ENCODE measurements at regions not wholly inside any gene's neighbourhood (a gene's known extent, or its start where the extent isn't known, plus 50 kb on each side); places are given as distances from the start of the nearest gene placed in this dataset.

DNA sequence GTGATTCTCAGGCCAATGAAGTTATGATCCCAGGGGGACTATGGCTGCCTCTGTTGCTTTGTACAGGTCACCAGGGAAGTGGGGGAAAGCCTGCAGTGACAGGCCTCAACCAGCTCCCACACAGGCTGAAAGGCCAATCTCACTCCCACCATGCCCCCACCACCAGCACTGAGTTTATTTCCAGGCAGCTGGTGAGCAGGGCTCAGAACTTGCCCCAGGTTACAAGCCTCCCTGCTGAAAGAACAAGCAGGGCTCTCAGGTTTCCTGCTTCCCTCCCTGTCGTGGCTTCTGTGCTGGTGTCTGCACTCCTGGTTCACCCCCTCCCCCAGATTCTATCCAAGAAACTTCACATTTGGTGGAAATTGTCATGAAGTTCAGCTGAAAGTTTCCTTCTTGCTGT lies 260.3 kb downstream of the CCDC59 start:
- H3K27ac Mint-ChIP-seq, result no peak overlapping the region
- ATAC-seq, result peak; percentile 74
- H3K27me3 Mint-ChIP-seq (ENCODE audit: low read depth), result no peaks in the 10 kb centered on the region; the same call in 1 of the 2 replicates

DNA sequence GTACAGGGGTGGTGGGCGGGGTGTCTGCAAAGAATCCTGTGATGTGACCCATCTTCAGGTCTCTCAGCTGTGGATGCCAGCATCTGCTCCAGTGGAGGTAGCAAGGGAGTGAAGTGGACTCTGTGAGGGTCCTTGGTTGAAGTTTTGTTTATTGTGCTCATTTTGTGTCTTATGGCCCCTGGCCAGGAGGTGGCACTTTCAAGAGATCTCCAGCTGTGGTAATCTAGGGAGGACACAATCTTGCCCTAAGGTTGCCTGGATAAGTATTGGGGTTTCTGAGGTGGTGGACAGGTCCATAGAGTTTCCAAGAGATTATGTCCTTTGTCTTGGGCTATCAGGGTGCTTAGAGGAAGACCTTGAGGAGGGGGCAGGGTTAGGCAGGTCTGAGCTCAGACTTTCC lies 260.7 kb downstream of the CCDC59 start:
- ATAC-seq (peak; percentile 59), DNase-seq (ENCODE audit: low spot score) (no peak)
- Mint-ChIP-seq H3K4me1 (peaks cover 26% of the 10 kb centered on the region), H3K9me3 (no peaks in the 10 kb centered on the region; the same call in 1 of the 2 replicates), H3K36me3 (no peaks in the 10 kb centered on the region), H3K27me3 (ENCODE audit: low read depth) (no peaks in the 10 kb centered on the region; the same call in 1 of the 2 replicates), H3K27ac (peak overlapping the region; percentile 28; the same call in 1 of the 2 replicates), H3K4me3 (no peak overlapping the region)
- TF ChIP-seq, protein P1, sequence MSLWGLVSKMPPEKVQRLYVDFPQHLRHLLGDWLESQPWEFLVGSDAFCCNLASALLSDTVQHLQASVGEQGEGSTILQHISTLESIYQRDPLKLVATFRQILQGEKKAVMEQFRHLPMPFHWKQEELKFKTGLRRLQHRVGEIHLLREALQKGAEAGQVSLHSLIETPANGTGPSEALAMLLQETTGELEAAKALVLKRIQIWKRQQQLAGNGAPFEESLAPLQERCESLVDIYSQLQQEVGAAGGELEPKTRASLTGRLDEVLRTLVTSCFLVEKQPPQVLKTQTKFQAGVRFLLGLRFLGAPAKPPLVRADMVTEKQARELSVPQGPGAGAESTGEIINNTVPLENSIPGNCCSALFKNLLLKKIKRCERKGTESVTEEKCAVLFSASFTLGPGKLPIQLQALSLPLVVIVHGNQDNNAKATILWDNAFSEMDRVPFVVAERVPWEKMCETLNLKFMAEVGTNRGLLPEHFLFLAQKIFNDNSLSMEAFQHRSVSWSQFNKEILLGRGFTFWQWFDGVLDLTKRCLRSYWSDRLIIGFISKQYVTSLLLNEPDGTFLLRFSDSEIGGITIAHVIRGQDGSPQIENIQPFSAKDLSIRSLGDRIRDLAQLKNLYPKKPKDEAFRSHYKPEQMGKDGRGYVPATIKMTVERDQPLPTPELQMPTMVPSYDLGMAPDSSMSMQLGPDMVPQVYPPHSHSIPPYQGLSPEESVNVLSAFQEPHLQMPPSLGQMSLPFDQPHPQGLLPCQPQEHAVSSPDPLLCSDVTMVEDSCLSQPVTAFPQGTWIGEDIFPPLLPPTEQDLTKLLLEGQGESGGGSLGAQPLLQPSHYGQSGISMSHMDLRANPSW (CRISPR knock-in tag; conservative IDR thresholded peaks at IDR 0.05; ENCODE audit: low read depth), result no peak
- TF ChIP-seq, protein P2, sequence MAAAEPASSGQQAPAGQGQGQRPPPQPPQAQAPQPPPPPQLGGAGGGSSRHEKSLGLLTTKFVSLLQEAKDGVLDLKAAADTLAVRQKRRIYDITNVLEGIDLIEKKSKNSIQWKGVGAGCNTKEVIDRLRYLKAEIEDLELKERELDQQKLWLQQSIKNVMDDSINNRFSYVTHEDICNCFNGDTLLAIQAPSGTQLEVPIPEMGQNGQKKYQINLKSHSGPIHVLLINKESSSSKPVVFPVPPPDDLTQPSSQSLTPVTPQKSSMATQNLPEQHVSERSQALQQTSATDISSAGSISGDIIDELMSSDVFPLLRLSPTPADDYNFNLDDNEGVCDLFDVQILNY (CRISPR knock-in tag; IDR thresholded peaks at IDR 0.05), result no peak
- TF ChIP-seq, protein P3, sequence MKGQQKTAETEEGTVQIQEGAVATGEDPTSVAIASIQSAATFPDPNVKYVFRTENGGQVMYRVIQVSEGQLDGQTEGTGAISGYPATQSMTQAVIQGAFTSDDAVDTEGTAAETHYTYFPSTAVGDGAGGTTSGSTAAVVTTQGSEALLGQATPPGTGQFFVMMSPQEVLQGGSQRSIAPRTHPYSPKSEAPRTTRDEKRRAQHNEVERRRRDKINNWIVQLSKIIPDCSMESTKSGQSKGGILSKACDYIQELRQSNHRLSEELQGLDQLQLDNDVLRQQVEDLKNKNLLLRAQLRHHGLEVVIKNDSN (CRISPR knock-in tag; IDR thresholded peaks at IDR 0.05), result no peak
- TF ChIP-seq CBFB (CRISPR knock-in tag; IDR thresholded peaks at IDR 0.05; ENCODE audit: low read depth) (no peak), ZNF232 (CRISPR knock-in tag; IDR thresholded peaks at IDR 0.05) (no peak), EMX1 (CRISPR knock-in tag; IDR thresholded peaks at IDR 0.05) (no peak), ATF1 (CRISPR knock-in tag; IDR thresholded peaks at IDR 0.05) (no peak), MYBL2 (CRISPR knock-in tag; IDR thresholded peaks at IDR 0.05) (no peak), GABPB1 (CRISPR knock-in tag; IDR thresholded peaks at IDR 0.05) (no peak), TP53 (CRISPR knock-in tag; IDR thresholded peaks at IDR 0.05) (no peak)
- TF ChIP-seq, protein P4, sequence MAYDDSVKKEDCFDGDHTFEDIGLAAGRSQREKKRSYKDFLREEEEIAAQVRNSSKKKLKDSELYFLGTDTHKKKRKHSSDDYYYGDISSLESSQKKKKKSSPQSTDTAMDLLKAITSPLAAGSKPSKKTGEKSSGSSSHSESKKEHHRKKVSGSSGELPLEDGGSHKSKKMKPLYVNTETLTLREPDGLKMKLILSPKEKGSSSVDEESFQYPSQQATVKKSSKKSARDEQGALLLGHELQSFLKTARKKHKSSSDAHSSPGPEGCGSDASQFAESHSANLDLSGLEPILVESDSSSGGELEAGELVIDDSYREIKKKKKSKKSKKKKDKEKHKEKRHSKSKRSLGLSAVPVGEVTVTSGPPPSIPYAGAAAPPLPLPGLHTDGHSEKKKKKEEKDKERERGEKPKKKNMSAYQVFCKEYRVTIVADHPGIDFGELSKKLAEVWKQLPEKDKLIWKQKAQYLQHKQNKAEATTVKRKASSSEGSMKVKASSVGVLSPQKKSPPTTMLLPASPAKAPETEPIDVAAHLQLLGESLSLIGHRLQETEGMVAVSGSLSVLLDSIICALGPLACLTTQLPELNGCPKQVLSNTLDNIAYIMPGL (CRISPR knock-in tag; IDR thresholded peaks at IDR 0.05), result no peak
- TF ChIP-seq, protein P5, sequence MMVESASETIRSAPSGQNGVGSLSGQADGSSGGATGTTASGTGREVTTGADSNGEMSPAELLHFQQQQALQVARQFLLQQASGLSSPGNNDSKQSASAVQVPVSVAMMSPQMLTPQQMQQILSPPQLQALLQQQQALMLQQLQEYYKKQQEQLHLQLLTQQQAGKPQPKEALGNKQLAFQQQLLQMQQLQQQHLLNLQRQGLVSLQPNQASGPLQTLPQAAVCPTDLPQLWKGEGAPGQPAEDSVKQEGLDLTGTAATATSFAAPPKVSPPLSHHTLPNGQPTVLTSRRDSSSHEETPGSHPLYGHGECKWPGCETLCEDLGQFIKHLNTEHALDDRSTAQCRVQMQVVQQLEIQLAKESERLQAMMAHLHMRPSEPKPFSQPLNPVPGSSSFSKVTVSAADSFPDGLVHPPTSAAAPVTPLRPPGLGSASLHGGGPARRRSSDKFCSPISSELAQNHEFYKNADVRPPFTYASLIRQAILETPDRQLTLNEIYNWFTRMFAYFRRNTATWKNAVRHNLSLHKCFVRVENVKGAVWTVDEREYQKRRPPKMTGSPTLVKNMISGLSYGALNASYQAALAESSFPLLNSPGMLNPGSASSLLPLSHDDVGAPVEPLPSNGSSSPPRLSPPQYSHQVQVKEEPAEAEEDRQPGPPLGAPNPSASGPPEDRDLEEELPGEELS (CRISPR knock-in tag; IDR thresholded peaks at IDR 0.05), result no peak
- TF ChIP-seq, protein P6, sequence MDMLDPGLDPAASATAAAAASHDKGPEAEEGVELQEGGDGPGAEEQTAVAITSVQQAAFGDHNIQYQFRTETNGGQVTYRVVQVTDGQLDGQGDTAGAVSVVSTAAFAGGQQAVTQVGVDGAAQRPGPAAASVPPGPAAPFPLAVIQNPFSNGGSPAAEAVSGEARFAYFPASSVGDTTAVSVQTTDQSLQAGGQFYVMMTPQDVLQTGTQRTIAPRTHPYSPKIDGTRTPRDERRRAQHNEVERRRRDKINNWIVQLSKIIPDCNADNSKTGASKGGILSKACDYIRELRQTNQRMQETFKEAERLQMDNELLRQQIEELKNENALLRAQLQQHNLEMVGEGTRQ (CRISPR knock-in tag; IDR thresholded peaks at IDR 0.05), result no peak
- CTCF ChIA-PET, result no interaction called here
- POLR2A ChIA-PET, result no interaction called here

More for the DNA sequence above, 260.3 kb downstream of the CCDC59 start:
- no peak for DNase-seq (ENCODE audit: low spot score)
- CTCF ChIA-PET, result no interaction called here
- Mint-ChIP-seq H3K36me3 (no peaks in the 10 kb centered on the region), H3K9me3 (no peaks in the 10 kb centered on the region; the same call in 1 of the 2 replicates), H3K4me1 (peaks cover 29% of the 10 kb centered on the region), H3K4me3 (no peak overlapping the region)
- POLR2A ChIA-PET, result no interaction called here
- TF ChIP-seq KAT7 (CRISPR knock-in tag; IDR thresholded peaks at IDR 0.05; ENCODE audit: borderline replicate concordance), result no peak
- TF ChIP-seq JUN (CRISPR knock-in tag; IDR thresholded peaks at IDR 0.05), result no peak
- TF ChIP-seq MYBL2 (CRISPR knock-in tag; IDR thresholded peaks at IDR 0.05), result no peak
- TF ChIP-seq RELA (CRISPR knock-in tag; IDR thresholded peaks at IDR 0.05; ENCODE audit: borderline replicate concordance), result no peak
- TF ChIP-seq, protein P7, sequence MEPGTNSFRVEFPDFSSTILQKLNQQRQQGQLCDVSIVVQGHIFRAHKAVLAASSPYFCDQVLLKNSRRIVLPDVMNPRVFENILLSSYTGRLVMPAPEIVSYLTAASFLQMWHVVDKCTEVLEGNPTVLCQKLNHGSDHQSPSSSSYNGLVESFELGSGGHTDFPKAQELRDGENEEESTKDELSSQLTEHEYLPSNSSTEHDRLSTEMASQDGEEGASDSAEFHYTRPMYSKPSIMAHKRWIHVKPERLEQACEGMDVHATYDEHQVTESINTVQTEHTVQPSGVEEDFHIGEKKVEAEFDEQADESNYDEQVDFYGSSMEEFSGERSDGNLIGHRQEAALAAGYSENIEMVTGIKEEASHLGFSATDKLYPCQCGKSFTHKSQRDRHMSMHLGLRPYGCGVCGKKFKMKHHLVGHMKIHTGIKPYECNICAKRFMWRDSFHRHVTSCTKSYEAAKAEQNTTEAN (CRISPR knock-in tag; IDR thresholded peaks at IDR 0.05), result no peak
- no peak for TF ChIP-seq TEAD1 (CRISPR knock-in tag; IDR thresholded peaks at IDR 0.05)
- TF ChIP-seq, protein P5 (CRISPR knock-in tag; IDR thresholded peaks at IDR 0.05), result no peak
